ENCODE measurements at regions not wholly inside any gene's neighbourhood (a gene's known extent, or its start where the extent isn't known, plus 50 kb on each side); places are given as distances from the start of the nearest gene placed in this dataset.

DNA sequence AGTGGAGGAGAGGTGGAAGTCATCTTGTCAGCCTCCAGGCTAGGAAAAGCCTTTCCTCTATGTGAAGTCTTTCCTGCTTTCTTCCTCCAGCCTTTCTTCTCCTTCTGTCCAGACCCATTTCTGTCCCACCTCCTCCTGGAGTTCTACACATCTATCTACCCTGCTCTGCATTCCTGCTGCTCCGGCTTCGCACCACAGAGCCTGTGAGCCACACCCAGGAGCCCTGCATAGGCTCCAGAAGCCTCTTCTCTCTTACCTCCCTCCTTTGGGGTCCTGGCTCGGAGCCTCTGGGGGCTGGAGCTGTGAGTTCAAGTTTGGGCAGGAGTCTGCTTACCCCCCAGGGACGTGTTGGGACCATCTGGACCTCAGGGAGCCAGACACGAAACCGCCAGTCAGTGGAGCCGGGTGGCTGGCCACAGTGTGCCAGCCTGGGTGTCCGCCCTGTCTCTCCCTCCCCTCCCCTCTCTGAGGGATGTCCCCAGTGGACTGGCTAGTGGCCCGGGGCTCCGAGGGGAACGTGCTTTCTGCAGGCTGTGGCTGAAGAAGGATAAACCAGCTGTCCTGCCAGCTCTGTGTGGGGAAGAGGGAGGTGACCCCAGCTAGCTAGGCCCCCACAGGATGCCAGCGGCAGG lies 99.2 kb downstream of the VEGFA start:
- no peak for DNase-seq (ENCODE audit: low spot score)

DNA sequence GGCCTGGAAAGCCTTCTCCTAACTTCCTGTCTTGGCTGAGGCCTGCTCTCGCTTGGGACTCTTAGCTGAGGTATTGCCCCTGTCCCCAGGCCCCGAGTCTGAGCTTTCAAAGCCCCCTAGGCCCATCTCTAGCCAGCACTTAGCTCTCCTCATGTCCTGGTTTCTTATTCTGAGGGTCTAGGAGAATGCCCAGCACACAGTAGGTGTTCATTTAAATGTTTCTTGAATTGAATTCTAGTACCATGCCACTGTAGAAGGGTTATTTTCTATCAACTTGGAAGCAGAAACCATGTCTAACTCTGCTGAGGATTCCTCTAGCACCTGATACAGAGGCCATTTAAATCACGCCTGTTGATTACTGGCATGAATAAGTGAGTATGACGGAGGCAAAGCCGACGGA lies 98.5 kb downstream of the VEGFA start:
- DNase-seq (ENCODE audit: low spot score): no peak

DNA sequence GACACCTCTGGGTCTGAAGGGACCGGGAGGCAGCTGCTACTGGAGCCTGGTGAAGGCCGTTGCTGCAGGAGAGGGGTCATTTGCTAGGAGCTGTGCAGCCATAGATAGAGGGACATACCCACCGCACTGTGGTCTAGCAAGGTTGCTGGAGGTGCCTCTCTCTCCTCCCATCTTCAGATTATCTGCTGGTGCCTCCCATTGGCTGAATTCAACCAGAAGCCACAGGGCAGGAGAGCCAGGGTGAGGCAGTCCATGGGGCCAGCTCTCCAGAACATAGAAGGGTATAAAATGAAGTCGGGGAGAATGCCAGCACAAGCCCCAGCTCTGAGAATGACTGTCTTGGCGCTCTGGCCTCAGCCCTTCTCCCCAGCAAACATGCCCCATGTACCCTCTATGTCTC lies 98.0 kb downstream of the VEGFA start:
- DNase-seq (ENCODE audit: low spot score): no peak

DNA sequence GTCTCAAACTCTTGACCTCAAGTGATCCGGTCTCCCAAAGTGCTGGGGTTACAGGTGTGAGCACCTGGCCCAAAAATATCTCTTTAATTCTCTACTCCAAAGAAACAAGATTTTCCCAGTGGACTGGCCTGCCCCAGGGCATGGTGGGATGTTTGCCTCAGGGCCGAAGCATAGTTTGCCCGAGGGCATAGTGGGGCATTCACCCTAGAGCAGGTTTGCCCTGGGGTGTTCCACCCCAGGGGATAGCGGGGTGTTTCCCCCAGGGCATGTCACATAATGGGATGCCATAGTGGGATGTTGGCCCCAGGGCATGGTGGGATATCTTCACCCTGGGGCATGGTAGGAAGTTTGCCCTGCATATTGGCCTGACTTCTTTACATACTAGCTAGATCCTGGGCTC lies 97.2 kb downstream of the VEGFA start:
- no peak for DNase-seq (ENCODE audit: low spot score)

DNA sequence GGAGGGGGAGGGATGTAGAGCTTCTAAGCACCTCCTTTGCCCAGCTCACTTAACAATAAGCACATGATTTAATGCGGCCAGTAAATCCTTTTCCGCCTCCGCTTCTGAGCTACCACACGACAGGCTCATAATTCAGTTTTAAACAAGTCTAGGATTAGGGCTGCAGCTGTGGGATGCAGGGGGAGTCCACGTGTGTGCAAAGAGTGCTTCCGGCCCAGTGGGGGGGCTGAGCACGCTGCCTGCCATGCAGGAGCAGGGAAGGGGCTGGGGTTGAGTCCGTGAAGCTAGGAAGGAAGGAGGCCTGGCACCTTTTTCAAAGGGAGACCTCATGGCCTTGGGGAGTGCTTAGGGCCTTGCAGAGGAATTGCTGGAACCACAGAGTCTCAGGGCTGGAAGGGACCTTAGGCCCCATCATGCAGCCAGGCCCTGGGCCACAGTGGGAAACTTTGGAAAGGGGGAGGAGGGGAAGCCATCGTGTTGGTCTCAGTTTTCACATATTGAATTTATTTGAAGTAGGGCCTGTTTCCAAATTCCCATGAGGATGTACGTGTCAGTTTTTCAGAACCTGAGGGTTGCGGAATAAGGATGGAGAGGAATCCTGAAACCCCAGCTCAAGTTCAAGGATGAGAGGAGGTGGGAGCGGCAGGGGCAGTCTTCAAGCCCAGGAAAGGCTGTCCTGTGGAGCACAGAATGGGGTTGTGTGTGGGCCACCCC lies 96.1 kb downstream of the VEGFA start:
- DNase-seq (ENCODE audit: low spot score): no peak

DNA sequence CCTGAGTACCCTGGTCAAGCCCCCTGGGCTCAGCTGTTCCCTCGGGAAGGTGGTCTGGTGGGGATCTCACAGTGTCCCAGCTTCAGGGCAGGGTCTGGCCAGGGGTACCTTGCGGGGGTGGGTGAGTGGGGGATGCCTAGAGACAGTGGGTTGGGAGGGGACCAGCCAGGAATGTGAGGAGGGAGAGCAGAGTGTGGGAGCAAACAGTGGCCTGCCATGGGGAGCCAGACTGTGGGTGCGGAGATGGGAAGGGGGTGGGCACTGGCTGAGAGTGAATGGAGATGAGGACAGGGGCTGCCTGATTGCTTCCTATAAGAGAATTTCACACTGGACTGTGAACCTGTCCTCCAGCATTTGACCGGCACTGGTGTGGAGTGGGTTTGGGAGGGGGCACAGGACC lies 95.1 kb downstream of the VEGFA start:
- no peak for DNase-seq (ENCODE audit: low spot score)

DNA sequence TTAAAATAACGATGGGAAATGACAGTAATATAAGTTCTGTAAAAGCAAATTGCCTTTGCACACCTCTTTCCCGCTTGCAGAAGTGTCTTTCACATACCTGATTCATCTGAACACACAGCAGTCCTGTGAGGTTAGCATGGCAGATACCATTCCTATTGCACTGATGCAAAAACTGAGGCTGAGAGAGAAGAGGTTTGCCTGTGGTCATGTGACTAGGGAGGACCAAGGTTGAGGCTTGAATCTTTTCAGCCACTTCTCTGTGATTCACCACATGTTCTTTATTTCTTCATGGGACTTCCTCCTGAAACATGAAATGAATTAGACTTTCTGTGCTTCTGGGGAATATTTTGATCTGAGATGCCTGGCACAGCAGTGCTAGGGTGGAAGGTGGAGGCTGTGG lies 92.9 kb downstream of the VEGFA start:
- no peak for DNase-seq (ENCODE audit: low spot score)

DNA sequence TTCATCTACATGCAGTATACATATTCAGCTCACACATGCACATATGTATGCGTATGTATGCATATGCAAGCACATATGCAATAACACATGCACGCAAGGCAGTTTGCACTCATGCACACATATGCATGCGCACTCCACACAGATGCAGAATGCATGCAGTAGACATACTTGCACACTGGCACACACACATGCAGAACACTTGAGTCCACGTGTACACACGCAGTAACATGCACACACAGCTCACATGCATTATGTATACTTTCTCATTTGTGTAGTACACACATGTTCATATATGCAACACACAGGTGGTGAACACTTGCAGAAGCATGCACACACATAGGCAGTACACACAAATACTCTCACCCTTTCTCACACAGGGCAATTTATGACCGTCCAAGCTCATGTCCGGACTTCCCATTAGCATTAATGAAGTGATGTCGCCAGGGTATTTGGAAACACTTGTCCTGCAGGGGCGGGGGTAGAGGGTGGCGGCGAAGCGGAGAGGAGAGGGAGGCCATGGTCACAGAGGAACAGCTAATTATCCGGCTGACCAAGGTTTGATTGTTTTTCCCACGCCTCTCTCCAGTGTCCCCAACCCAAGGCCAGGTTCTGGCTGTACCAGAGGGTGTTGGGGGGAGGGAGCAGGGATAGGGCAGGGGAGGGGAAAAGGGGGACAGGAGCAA lies 91.3 kb downstream of the VEGFA start:
- no peak for DNase-seq (ENCODE audit: low spot score)

DNA sequence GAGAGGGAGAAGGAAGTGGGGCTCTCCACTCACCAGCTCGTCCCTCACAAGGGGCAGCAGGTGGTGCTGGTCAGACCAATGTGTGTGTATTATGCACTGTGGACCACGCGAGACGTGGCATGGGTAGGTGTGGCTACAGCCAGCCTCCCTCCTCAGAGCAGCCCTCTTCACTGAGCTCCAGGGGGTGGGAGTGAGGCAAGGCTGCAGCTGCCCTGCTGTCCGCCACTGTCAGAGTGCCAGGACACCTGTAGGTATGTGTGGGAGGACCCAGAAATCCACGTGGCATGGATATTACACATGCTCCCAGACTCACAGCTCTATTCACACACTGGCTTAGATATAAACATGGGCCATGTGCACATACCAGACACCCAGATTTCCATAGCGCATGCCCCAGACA lies 90.3 kb downstream of the VEGFA start:
- no peak for DNase-seq (ENCODE audit: low spot score)

DNA sequence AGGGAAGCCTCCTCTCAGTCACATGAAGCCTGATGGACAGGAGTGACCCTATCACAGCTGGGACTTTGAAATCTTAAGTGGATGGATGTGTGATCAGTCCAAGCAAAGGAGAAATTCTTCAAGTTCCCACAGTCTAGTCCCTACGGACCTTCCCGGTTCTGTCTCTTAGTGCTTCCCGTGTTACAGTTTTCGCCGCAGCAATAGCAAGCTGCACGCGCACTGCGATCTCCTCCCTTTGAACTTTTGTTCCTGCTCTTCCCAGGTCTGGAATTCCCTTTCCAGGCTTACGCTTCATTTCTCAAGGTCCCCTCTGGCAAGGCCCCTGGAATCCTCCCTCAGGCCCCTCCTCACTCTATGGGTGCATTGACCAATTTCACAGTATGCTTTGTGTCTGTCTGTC lies 89.2 kb downstream of the VEGFA start:
- DNase-seq (ENCODE audit: low spot score): no peak

DNA sequence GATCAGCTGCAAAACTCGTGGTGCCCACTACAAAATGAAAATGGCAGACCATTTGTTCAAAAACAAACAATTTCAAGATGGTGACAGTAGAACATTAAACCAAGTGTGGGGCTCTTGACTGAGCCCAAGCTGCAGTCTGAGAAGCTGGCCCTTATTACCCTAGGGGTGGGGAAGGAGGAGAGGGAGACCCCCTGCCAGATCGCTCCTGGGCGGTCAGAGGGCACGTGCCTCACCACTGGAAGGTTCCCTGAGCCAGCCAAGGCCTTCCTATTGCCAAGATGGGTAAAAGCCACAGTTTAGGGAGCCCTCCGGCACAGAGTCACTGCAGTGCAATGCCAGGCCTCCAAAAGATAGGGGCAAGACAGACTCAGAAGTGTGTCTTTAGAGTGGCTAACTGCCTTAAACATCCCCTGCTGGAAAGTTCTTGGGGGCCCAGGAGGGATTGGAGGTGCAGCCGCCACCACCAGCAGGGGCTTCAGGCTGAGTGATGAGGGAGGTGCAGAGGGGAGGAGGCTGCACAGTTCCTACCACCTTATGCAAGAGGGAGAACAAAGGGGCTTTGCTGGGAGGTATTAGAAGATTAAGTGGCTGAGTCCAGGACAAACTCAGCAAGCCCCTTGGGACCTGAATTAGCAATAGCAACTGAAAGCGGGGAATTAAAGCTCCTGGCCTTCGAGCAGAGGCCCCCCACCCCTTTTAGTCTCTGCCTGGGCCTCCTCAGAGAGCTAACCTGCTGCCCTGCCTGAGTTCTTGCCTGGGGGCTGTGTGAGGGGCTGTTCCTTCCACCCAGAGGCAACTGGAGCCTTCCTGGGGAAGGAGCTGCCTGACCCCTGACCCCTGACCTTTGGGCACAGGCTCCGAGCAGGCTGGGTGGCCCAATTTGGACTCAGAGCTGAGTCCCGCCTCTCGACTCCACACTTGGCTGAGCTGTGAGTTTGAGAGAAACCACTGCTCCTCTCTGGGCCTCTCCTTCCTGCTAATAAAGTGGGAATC lies 88.4 kb downstream of the VEGFA start:
- no peak for DNase-seq (ENCODE audit: low spot score)

DNA sequence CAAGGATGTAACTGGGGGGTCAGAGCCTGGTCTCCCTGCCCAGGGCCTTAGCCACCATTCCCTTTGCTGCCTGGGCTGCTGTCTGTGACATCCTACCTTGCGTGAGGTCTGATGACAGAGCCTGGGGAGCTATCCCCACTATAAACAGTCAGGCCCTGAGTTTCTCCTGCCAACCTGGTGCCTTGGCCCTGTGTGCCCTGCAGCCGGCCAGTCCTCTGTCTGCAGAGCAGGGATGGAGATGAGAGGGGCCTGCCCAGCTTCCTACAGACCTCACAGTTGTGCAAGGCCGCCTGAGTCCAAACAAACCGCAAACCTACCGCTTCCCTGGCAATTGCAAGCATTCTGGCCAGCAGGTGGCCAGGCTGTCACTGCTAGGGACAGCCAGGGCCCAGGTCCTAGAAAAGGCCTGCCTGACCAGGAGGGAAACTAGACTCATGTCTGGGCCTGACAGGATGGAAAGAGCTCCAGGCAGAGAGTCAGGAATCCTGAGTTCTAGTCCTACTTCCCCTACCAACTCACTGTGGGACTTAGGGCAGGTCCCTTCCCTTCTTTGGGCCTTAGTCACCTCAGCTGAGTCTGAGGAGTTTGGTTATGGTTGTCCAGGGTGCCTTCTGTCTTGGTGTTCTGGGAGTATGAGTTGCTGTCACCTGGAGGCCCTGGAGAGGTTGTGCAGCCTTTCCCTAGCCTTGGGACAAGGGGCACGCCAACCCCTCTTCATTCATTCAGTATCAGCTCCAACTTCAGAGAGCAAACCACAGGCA lies 86.2 kb downstream of the VEGFA start:
- DNase-seq (ENCODE audit: low spot score): peak; percentile 78

DNA sequence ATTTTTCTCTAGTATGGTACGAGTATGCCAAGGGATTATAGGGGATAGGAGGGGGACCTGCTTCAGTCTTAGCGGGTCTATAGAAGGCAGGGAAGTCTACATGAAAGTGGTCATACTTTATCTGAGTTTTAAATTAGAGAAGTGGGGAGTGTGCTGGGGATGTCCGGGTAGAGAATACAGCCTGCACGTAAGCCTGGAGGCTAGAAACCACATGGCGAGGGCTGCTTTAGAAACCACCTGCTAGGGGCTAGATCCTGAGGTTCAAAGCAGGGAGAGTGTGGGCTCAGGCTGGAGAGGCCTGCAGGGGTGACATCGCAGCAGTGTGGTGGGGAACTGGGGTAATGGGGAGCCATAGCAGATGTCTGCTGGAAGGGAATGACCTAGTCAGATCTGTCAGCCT lies 85.2 kb downstream of the VEGFA start:
- DNase-seq (ENCODE audit: low spot score): no peak

DNA sequence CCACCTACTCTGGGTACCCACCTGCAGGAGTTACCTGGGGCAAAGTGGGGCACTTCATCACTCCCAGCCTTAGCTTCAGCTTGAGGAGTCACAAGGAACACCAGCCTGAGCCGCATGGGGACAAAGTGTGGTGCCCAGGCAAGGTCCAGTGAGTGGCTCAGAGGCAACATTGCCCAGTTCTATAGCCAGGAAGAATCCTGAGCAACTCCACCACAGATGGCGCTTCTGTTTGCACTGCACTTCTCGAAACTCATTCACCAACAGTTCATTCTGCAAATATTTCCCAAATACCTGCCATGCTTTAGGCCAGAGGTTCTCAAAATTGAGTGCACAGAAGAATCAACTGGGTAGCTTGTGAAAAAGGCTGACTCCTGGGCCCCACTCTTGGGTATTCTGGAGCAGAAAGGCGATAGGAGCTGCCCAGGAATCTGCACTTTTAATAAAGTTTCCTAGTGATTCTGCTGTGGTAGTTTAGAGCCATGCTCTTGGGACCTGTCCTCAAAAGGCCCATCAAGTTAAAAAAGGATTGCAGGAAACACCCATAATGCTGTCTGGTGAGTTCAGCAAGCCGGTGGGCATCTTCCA lies 83.1 kb downstream of the VEGFA start:
- no peak for DNase-seq (ENCODE audit: low spot score)

DNA sequence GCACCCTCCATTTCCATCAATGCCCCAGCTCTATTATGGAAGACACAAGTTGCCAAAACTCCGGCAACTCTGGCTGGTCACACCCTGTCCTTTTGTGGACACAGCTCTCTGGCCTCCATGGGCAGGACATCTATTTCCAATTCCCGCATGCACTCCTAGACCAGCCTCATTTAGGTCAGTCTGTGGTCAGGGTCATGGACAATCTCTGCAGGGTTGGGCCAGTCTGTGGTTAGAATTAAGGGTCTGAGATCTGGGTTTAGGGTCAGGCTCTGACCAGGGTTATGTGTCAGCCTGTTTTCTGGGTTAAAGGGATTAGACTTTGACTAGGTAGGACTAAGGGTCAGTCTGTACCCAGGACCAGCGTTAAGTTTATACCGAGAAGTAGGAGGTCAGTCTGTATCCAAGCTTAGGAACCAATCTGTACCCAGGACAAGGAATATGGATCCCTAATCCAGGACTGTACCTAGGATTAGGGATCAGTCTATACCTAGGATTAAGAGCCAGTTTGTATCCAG lies 82.4 kb downstream of the VEGFA start:
- no peak for DNase-seq (ENCODE audit: low spot score)

DNA sequence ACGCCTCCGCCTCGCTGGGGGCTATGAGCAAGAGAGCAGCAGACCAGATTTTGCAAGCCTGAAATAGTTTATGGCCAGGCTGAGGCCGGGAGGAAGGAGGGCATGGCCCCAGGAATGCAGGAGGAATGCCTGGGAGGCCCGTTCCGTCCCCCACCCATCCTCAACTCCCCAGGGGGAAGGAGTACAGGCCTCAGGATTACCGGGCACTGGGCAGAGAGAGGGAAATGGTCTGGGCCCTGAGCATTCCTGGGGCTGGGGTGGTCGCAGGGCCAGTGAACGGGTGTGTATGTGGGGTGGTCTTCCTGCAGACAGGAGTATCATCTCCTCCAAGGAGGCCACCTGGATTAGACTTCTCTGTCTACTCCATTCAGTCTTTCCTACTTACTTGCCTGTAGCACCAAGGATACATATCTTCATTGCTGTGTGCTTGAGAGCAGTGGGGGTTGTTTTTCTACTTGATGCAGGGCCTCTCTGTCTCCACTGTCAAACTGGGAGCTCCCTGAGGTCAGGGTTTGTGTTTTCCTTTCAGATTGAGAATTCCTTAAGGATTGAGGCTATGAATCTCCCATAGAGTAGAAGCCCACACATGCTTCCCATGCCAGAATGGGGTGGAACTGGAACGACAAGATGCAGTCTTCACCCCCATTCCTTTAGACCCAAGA lies 81.3 kb downstream of the VEGFA start:
- DNase-seq (ENCODE audit: low spot score): peak; percentile 55

DNA sequence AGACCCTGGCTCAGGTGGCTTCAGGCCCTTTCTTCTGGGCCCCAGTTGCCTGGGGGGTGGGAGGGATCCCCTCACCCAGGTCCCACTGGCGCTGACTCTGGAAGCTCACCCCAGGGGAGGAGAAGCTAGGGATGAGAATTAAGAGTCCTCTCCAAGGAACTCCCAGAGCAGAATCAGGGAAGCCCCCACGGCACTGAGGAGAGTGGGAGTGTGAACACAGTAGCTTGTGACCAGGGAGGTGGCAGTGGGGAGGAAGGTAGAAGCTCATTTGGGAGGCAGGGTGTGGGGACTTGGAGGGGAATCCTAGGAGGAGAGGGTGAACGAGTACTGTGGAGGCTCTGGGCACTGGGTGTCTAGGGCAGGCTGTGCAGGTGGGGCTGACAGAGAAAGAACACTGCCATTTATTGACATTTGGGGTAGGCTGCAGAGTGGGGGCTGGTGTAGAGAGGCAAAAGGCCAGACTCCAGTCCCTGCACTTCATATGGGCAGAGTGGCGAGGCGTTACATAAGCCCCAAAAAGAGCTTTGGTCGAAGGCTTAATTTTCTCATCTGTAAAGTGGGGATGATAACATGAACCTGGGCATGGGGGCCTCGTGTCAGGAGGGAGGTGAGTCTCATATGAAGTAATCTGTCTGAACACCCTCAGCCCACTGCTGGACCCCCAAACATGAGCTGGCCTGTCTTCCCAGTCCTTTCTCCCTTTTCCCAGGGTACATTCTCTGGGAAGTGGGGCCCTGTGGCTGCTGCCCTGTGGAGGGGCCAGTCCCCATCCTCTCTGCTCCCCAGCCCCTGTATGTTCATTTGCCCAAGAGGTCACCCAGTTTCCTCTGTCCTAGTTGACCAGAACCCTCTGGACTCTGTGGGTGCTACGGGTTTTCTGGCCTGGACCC lies 80.5 kb downstream of the VEGFA start:
- no peak for DNase-seq (ENCODE audit: low spot score)

DNA sequence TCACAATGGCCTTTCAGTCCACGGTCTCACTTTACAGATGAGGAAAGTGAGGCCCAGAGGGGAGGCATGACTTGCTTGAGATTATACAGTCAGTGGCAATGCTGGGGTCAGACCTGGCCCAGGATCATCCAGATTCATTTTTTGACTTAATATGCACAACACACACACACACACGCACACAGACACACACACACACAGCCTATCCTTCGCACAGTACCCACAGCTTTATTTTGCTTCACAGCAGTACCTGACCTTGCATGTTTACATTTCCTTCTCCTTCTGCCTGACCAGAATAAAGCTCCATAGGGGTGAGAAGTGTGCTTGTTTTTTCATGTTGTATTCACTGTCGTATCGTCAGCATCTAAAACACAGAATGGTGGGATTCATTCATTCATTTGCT lies 79.8 kb downstream of the VEGFA start:
- no peak for DNase-seq (ENCODE audit: low spot score)

DNA sequence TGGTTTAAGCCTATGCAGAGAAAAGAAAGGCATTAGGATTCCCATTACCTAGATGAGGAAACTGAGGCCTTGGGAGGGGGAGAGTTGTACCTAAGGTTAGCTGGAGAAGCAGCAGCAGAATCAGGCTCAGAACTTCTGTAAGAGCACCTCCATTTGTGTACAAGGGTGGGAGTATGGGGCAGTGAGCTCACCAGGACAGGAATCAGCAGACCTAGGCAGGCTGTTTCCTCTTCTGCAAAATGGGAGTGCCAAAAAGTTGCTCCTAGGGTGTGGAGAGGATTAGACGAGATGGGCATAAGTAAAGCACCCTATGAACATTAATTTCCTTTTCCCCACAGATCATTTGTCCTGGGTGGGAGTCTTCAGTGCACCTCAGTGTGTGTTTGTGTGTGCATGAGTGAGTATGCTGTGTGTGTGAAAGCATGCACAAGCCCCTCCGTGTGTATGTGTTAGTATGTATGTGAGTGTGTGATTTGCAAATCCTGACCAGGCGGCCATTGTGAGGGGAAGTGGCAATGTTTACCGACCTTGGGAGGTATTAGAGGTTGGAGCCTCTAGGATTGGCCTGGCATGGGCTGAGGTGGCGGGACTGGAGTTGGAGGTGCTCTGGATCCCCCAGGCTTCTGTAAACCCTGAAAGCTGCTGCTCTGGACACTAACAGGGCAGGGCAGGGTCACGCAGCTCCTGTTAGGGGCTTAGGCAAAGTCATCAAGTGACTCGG lies 78.8 kb downstream of the VEGFA start:
- DNase-seq (ENCODE audit: low spot score): no peak
